ENCODE measurements at regions not wholly inside any gene's neighbourhood (a gene's known extent, or its start where the extent isn't known, plus 50 kb on each side); places are given as distances from the start of the nearest gene placed in this dataset.
"Not testable (repeated sequence)": the region's sequence is repeated elsewhere in the genome, so short reads cannot be mapped to it uniquely, and the experiment has no call there.

GRCh38 chr12:9334041-9334692 lies 126.0 kb upstream of the PZP start:
- no peak for DNase-seq

GRCh38 chr12:9333161-9333560 lies 125.0 kb upstream of the PZP start:
- no peak for DNase-seq

GRCh38 chr12:9332564-9332963 lies 124.4 kb upstream of the PZP start:
- DNase-seq = no peak

DNA sequence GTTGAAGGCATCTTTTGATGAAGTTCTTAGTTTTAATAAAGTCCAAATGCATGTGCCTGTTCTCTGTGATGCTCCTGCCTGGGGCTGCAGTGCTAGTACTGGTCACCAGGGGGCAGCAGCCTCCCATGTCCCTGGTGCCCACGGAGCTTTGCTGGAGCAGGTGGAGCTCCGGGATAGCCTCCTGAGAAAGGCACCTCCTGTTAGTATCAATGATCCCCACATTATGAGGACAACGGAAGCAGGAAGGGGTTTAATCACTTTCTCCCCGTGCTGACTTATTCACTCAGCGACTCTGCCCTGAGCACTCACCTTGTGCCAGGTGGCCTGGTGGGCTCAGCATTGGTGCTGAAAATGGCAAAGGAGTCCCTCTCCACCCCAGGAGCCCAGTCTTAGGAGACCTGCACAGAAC lies 123.0 kb upstream of the PZP start:
- DNase-seq = peak; percentile 74

DNA sequence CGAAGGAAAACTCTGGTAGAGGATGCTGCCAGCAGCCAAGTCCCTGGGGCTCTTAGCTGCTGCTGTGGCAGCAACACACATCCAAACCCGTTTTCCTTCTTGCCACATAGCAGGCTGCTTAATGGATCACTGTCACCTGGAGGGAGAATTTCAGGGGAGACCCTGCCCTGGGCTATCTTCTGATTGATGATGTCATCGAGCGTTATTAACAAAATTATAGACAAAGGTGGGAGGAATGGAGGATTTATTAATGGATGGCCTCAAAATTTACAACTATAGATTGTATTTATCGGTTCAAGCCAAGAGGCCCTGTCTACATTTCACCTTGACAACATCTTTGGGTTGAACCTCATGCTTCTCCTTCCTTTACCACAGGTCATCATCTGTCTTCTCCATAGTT lies 120.8 kb upstream of the PZP start:
- DNase-seq = no peak

GRCh38 chr12:9328065-9328464 lies 119.9 kb upstream of the PZP start:
- DNase-seq = no peak

DNA sequence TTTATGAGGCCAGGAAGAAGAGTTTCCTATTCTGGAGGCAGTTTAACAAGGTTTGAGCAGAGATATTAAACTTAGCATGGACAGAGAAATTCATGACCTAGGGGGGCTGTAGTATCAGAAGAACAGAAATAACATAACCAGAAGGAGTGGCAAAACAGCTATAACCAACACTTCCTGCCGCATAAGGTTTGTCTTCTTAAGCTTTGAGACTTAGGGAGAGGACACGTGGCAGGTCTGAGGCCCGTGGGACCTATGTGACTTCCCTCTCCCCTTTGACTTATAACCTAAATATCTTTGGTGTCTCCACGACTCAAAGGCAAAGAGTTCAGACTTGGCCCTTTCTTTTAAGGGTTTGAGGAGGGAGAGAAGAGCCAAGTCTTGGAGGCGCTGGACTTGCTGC lies 119.1 kb upstream of the PZP start:
- DNase-seq = no peak

DNA sequence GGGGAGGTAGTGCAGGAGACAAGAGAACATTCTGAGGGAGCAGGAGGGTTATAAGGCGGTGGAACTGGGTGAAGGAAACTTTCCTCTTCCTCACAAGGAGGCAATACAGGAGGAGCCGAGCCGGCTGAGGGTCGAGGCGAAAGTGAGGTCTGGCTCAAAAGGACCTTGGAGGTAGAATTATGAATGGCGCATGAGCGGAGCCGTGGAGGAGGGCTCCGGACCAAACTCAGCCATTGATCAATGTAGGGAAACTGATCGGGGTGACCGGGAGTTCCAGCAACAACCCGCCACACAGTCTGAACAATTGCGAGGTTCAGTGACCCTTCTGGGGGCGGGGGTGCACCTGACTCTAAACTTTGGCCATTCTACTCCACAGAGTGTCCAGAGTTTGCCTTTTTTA lies 118.7 kb upstream of the PZP start:
- not testable (repeated sequence) for DNase-seq

- DNase-seq = no peak
These were observed 117.9 kb upstream of the PZP start for GRCh38 chr12:9326085-9326484.

- DNase-seq = no peak
These were observed 117.3 kb upstream of the PZP start for GRCh38 chr12:9325471-9325870.

DNA sequence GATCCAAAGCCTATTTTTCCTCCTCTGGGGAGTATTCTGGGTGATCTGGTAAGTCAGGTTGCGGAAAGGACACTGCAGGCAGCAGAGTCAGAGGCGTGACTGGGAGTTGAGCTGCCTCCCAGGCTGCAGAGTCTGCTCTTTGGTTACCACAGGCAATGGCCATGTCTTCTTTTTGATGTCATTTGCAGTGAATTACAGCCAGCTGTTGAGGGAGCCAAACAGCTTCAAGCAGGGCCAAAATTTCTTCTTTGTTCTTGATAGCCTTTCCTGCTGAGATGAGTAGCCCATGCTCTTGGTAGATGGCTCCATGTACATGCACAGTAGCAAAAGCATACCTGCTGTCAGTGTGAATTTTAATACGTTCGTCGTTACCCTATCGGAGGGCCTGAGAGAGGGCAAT lies 116.6 kb upstream of the PZP start:
- no peak for DNase-seq

DNA sequence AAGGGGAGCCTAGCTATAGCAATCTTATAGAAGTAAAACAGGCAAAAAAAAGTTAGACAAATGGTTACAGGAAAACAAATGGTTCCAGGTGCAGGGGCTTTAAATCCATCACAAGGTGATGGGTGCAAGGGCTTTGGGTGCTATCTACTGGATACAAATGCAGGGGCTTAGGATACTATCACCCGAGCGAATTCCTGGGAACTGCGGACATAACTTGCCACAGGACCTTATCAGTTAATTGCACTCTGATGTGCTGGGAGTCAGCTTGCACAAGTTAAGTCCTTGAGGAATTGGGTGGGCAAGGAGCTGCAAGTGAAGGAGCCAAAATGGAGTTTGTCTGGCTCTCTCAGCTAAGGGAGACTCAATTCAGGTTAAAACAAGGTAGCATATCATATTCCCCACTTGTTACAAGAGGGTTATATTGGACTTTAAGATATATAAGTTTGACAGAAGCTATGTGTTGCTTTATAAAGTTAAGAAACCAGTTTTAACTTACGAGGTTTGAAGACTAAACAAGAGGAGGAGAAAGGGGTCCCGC lies 115.0 kb upstream of the PZP start:
- no peak for DNase-seq

GRCh38 chr12:9319842-9320173 lies 111.6 kb upstream of the PZP start:
- DNase-seq = no peak

- DNase-seq = no peak
These were observed 111.0 kb upstream of the PZP start for GRCh38 chr12:9319044-9319841.

- DNase-seq = not testable (repeated sequence)
These were observed 105.3 kb upstream of the PZP start for GRCh38 chr12:9313479-9313878.

DNA sequence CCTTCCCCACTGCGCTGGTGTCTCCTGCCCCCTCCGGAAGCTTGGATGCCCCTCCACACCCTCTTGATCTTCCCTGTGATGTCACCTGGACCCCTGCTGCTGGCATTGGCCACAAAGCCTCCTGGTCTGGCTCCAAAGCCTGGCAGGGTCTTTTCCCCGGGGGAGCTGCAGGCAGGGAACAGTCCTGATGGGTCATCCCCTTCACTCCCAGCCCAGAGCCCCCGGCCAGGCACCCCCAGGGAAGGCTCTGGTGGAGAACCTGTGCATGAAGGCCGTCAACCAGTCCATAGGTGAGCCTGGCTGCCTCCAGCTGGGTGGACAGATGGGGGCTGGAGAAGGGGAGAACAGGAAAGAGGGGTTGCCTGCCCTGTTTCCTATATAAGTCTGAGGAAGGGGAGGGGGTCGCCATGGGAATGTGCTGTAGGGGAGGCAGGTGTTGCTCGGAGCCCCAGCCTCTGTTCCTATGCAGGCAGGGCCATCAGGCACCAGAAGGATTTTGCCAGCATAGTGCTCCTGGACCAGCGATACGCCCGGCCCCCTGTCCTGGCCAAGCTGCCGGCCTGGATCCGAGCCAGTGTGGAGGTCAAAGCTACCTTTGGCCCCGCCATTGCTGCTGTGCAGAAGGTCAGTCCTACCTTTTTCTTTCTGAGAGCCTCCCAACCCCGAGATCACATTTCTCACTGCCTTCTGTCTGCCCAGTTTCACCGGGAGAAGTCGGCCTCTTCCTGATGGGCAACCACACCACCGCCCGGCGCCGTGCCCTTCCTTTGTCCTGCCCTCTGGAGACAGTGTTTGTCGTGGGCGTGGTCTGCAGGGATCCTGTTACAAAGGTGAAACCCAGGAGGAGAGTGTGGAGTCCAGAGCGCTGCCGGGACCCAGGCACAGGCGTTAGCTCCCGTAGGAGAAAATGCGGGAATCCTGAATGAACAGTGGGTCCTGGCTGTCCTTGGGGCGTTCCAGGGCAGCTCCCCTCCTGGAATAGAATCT lies 104.5 kb upstream of the PZP start:
- not testable (repeated sequence) for DNase-seq

DNA sequence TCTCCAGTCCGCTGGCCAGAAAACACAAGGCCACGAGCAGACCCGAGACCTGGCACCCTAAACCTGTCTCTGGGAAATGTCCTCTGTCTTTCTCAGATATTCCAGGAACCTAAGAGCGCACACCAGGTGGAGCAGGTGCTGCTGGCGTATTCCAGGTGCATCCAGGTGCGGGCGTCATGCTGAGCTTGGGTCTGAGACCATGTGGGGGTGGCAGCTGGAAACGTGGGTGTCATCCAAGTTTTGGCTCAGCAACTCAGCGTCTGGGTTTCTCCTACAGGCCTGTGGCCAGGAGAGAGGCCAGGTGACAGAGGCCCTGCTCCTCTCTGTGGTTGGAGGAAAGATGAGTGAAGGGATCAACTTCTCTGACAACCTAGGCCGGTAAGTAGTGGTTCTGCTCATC lies 103.3 kb upstream of the PZP start:
- not testable (repeated sequence) for DNase-seq

- not testable (repeated sequence) for DNase-seq
These were observed 102.5 kb upstream of the PZP start for GRCh38 chr12:9310645-9311044.

GRCh38 chr12:9309749-9310148 lies 101.6 kb upstream of the PZP start:
- not testable (repeated sequence) for DNase-seq

GRCh38 chr12:9308745-9309144 lies 100.5 kb upstream of the PZP start:
- DNase-seq = not testable (repeated sequence)

- DNase-seq = not testable (repeated sequence)
These were observed 100.0 kb upstream of the PZP start for GRCh38 chr12:9308163-9308562.

DNA sequence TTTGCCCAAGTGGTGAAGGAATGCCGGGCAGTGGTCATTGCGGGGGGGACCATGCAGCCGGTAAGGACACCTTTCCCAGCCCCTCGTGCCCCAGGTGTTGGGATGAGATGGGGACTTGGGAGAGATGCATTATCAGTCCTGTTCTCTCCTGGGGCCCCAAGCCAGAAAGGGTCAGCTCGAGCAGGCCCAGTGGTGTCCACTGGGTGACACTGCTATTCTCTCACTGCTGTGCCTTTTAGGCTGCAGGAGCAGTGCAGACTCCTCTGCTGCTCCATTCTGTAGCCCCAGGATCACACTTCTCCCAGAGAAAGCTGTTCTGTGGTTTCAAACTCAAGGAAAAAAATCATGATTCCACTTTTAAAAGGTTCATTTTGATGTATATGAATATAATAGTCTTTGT lies 99.1 kb upstream of the PZP start:
- not testable (repeated sequence) for DNase-seq

- DNase-seq = not testable (repeated sequence)
These were observed 97.8 kb upstream of the PZP start for GRCh38 chr12:9306004-9306403.
